ENCODE measurements at regions not wholly inside any gene's neighbourhood (a gene's known extent, or its start where the extent isn't known, plus 50 kb on each side); places are given as distances from the start of the nearest gene placed in this dataset.

DNA sequence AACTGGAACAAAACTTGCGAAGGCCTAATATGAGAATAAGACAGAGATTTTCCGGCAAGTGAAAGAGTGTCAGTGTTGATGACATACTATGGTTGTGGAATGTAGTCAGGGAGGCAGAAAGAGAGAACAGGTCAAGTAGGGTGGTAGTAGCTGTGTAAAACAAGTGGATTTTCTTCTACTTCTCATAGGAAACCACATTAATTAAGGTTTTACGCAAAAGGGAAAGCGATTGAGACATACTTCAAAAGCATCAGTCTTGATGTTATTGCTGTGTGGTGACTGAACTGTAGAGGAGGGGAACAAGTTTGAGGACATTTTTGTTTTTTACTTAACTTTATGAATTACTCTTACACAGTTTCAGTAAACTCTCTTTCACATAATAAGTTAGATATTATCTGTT, 186.0 kb upstream of the CNTN5 start:
- no peak for DNase-seq (ENCODE audit: low read depth)
- TF ChIP-seq, protein P1, sequence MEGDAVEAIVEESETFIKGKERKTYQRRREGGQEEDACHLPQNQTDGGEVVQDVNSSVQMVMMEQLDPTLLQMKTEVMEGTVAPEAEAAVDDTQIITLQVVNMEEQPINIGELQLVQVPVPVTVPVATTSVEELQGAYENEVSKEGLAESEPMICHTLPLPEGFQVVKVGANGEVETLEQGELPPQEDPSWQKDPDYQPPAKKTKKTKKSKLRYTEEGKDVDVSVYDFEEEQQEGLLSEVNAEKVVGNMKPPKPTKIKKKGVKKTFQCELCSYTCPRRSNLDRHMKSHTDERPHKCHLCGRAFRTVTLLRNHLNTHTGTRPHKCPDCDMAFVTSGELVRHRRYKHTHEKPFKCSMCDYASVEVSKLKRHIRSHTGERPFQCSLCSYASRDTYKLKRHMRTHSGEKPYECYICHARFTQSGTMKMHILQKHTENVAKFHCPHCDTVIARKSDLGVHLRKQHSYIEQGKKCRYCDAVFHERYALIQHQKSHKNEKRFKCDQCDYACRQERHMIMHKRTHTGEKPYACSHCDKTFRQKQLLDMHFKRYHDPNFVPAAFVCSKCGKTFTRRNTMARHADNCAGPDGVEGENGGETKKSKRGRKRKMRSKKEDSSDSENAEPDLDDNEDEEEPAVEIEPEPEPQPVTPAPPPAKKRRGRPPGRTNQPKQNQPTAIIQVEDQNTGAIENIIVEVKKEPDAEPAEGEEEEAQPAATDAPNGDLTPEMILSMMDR (IDR thresholded peaks at IDR 0.05; ENCODE audit: insufficient read depth, low read length, poor library complexity, severe bottlenecking): no peak
- H3K4me3 ChIP-seq (ENCODE audit: low read depth, low read length): no peak overlapping the region
- H3K36me3 ChIP-seq (ENCODE audit: control insufficient read depth, insufficient read depth, low read length): no peaks in the 10 kb centered on the region
- no peaks in the 10 kb centered on the region for H3K27me3 ChIP-seq (ENCODE audit: control insufficient read depth, insufficient read depth, low read length)

- Histone ChIP-seq H3K4me3 (ENCODE audit: low read depth, low read length) (no peak overlapping the region), H3K36me3 (ENCODE audit: control insufficient read depth, insufficient read depth, low read length) (no peaks in the 10 kb centered on the region), H3K27me3 (ENCODE audit: control insufficient read depth, insufficient read depth, low read length) (no peaks in the 10 kb centered on the region)
- no peak for DNase-seq (ENCODE audit: low read depth)
- TF ChIP-seq, protein P1 (IDR thresholded peaks at IDR 0.05; ENCODE audit: insufficient read depth, low read length, poor library complexity, severe bottlenecking): no peak
Measured at GRCh38 chr11:98835335-98835734, 185.4 kb upstream of the CNTN5 start.

- no peaks in the 10 kb centered on the region for H3K36me3 ChIP-seq (ENCODE audit: control insufficient read depth, insufficient read depth, low read length)
- no peak for DNase-seq (ENCODE audit: low read depth)
- TF ChIP-seq, protein P1 (IDR thresholded peaks at IDR 0.05; ENCODE audit: insufficient read depth, low read length, poor library complexity, severe bottlenecking): no peak
- H3K4me3 ChIP-seq (ENCODE audit: low read depth, low read length): no peak overlapping the region
- no peaks in the 10 kb centered on the region for H3K27me3 ChIP-seq (ENCODE audit: control insufficient read depth, insufficient read depth, low read length)
Measured at GRCh38 chr11:98836156-98836555, 184.6 kb upstream of the CNTN5 start.

DNA sequence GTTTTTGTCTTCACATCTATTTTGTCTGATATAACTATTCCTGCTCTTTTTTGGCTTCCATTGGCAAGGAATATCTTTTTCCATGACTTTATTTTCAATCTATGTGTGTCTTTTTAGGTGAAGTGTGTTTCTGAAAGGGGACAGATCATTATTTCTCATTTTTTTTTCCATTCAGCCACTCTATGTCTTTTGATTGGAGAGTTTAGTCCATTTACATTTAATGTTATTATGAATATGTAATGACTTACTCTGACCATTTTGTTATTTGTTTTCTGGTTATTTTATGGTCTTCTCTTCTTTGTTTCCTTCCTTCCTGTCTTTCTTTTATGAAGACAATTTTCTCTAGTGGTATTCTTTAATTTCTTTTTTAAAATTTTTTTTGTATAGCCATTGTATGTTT, 178.6 kb upstream of the CNTN5 start:
- no peak overlapping the region for H3K4me3 ChIP-seq (ENCODE audit: low read depth, low read length)
- TF ChIP-seq, protein P1 (IDR thresholded peaks at IDR 0.05; ENCODE audit: insufficient read depth, low read length, poor library complexity, severe bottlenecking): no peak

DNA sequence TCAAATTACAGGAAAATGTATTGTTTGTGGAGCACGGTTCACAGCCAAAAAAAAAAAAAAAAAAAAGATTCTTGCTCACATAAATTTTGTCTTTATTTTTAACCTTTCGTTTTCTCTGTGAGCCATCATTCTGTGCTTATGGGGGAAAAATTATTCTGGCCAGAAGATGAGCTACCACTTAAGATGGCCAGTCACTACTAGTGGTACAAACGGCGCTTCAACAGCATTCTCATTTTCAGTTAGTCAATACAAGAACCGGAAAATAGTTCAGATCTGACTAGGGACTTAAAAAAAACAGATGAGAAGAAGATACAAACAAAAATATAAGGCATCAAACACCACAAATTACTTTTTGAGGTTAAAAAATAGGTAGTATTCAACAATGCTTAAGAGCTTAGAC, 158.6 kb upstream of the CNTN5 start:
- DNase-seq (ENCODE audit: low read depth): no peak
- Histone ChIP-seq H3K4me3 (ENCODE audit: low read depth, low read length) (no peak overlapping the region), H3K27me3 (ENCODE audit: control insufficient read depth, insufficient read depth, low read length) (no peaks in the 10 kb centered on the region), H3K36me3 (ENCODE audit: control insufficient read depth, insufficient read depth, low read length) (no peaks in the 10 kb centered on the region)
- TF ChIP-seq, protein P1 (IDR thresholded peaks at IDR 0.05; ENCODE audit: insufficient read depth, low read length, poor library complexity, severe bottlenecking): no peak

More for the DNA sequence above, 178.6 kb upstream of the CNTN5 start:
- Histone ChIP-seq H3K36me3 (ENCODE audit: control insufficient read depth, insufficient read depth, low read length) (no peaks in the 10 kb centered on the region), H3K27me3 (ENCODE audit: control insufficient read depth, insufficient read depth, low read length) (no peaks in the 10 kb centered on the region)
- no peak for DNase-seq (ENCODE audit: low read depth)

DNA sequence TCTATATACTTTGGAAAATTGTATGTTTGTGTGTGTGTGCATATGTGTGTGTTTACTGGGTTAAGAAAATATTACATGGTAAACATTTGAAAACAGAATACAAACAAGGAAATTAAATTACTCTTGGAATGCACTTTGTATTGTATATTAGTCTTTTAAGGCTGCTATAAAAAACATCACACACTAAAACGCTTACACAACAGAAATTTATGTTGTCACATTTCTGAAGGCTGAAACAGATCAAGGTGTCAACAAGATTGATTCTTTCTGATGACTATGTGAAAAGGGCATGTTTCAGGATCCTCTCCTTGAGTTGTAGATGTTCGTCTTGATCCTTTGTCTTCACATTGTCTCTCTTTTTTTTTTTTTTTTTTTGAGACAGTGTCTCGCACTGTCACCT, 149.1 kb upstream of the CNTN5 start:
- TF ChIP-seq, protein P1 (IDR thresholded peaks at IDR 0.05; ENCODE audit: insufficient read depth, low read length, poor library complexity, severe bottlenecking): no peak

More for the DNA sequence above, 149.1 kb upstream of the CNTN5 start:
- Histone ChIP-seq H3K27me3 (ENCODE audit: control insufficient read depth, insufficient read depth, low read length) (no peaks in the 10 kb centered on the region), H3K36me3 (ENCODE audit: control insufficient read depth, insufficient read depth, low read length) (no peaks in the 10 kb centered on the region), H3K4me3 (ENCODE audit: low read depth, low read length) (no peak overlapping the region)
- DNase-seq (ENCODE audit: low read depth): no peak
